ENCODE measurements at regions not wholly inside any gene's neighbourhood (a gene's known extent, or its start where the extent isn't known, plus 50 kb on each side); places are given as distances from the start of the nearest gene placed in this dataset.
A peak's percentile ranks its signal among the peaks of the same experiment; 100 is the strongest.
"Not testable (repeated sequence)": the region's sequence is repeated elsewhere in the genome, so short reads cannot be mapped to it uniquely, and the experiment has no call there.

DNA sequence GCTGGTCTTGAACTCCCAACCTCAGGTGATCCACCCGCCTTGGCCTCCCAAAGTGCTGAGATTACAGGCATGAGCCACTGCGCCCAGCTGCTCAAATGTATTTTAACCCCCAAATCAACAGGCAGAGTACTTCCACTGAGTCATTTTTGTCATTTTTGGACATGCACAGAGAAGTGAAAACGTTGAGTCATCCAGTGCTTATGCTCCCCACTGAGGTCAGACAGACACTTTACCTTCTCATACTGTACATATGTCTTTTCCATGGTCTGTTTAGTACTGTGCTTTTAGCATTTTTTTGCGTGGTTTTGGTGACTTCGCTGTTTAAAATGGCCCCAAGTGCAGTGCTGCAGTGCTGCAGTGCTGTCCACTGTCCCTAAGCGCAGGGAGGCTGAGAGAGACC is 99.1 kb downstream of the TBC1D26 start:
- peaks cover 14% of the 10 kb centered on the region for H3K27me3 Mint-ChIP-seq
- H3K4me3 ChIP-seq (ENCODE audit: low read depth, low read length); H3K4me1 Mint-ChIP-seq; H3K27ac Mint-ChIP-seq; H3K27ac ChIP-seq (ENCODE audit: insufficient read depth, low read length, poor library complexity, severe bottlenecking); H3K36me3 Mint-ChIP-seq; H3K4me1 ChIP-seq (ENCODE audit: control insufficient read depth, insufficient read depth, low read length, poor library complexity, severe bottlenecking); H3K9me3 Mint-ChIP-seq; H3K27me3 ChIP-seq (ENCODE audit: control insufficient read depth, insufficient read depth, low read length); H3K9me3 ChIP-seq (ENCODE audit: control insufficient read depth in 2 of 2, low read length in 2 of 2); ATAC-seq (ENCODE audit: low read depth in 2 of 2); H3K4me3 Mint-ChIP-seq; H3K36me3 ChIP-seq (ENCODE audit: control insufficient read depth, insufficient read depth, low read length): not testable (repeated sequence)
- DNase-seq: peak in 1 of 3 donors; percentile 21

DNA sequence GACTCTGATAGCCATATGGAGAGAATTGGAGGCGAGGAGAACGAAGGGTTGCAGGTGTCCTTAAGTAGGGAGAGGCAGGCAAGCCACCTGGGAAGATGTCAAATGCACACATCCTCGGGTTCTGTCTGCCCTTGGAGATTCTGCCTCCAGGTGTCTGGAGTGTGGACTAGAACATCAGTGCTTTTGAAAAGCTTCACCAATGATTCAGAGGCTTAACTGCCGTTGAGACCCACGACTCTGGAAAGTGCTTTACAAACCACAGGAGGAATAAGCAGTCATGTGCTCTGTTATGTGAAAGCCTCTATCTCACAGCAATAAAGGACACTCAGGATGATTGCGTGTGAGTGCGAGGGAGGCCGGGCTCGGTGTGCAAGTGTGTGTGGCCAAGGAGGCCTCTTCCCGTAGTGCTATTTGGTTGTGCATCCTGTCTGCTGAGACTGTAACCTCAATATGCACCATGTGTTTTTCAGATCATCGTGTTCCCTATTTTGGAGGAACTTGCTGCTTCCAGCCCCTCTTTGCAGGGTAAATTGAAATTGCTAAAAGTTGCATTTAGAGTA is 100.9 kb downstream of the TBC1D26 start:
- H3K9me3 Mint-ChIP-seq; H3K36me3 Mint-ChIP-seq; H3K36me3 ChIP-seq (ENCODE audit: control insufficient read depth, insufficient read depth, low read length); H3K4me1 ChIP-seq (ENCODE audit: control insufficient read depth, insufficient read depth, low read length, poor library complexity, severe bottlenecking); H3K27ac ChIP-seq (ENCODE audit: insufficient read depth, low read length, poor library complexity, severe bottlenecking); H3K4me3 ChIP-seq (ENCODE audit: low read depth, low read length); DNase-seq; H3K4me3 Mint-ChIP-seq; H3K4me1 Mint-ChIP-seq; H3K9me3 ChIP-seq (ENCODE audit: control insufficient read depth in 2 of 2, low read length in 2 of 2); H3K27me3 ChIP-seq (ENCODE audit: control insufficient read depth, insufficient read depth, low read length): not testable (repeated sequence)
- H3K27me3 Mint-ChIP-seq: peaks cover 14% of the 10 kb centered on the region
- ATAC-seq (ENCODE audit: low read depth in 2 of 2): peak in 1 of 2 donors; percentile 52
- peak overlapping the region in 1 of 3 donors; percentile 11 for H3K27ac Mint-ChIP-seq

DNA sequence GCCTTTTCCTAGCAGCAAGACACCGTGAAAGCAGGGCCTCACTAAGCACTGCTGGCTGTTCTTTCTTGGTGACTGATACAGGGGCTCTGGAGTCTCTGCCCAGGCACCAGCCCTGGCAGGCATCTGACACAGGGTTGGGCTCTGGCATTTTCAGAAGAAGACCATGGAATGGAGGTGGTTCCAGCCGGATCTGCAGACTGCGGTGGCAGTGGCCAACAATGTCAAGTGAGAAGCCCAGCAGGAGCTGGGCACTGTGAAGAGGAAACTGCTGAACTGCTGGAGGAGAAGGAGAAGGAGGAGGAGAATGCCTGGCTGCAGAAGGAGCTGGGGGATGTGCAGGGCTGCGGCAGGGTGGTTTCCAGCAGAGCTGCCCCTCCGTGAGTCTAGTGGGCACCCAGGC is 101.8 kb downstream of the TBC1D26 start:
- not testable (repeated sequence) for H3K36me3 Mint-ChIP-seq; H3K27me3 ChIP-seq (ENCODE audit: control insufficient read depth, insufficient read depth, low read length); H3K4me1 Mint-ChIP-seq; H3K4me1 ChIP-seq (ENCODE audit: control insufficient read depth, insufficient read depth, low read length, poor library complexity, severe bottlenecking); H3K4me3 Mint-ChIP-seq; H3K9me3 Mint-ChIP-seq; H3K36me3 ChIP-seq (ENCODE audit: control insufficient read depth, insufficient read depth, low read length); ATAC-seq (ENCODE audit: low read depth in 2 of 2); DNase-seq; H3K27ac ChIP-seq (ENCODE audit: insufficient read depth, low read length, poor library complexity, severe bottlenecking); H3K9me3 ChIP-seq (ENCODE audit: control insufficient read depth in 2 of 2, low read length in 2 of 2); H3K4me3 ChIP-seq (ENCODE audit: low read depth, low read length)
- H3K27ac Mint-ChIP-seq: peak overlapping the region in 1 of 3 donors; percentile 17
- peaks cover 12% of the 10 kb centered on the region for H3K27me3 Mint-ChIP-seq

GRCh38 chr17:15835481-15835880 is 103.4 kb downstream of the TBC1D26 start:
- not testable (repeated sequence) for H3K27me3 ChIP-seq (ENCODE audit: control insufficient read depth, insufficient read depth, low read length); DNase-seq; H3K36me3 Mint-ChIP-seq; H3K9me3 ChIP-seq (ENCODE audit: control insufficient read depth in 2 of 2, low read length in 2 of 2); H3K4me3 ChIP-seq (ENCODE audit: low read depth, low read length); H3K27ac ChIP-seq (ENCODE audit: insufficient read depth, low read length, poor library complexity, severe bottlenecking); H3K4me1 ChIP-seq (ENCODE audit: control insufficient read depth, insufficient read depth, low read length, poor library complexity, severe bottlenecking); H3K27ac Mint-ChIP-seq; H3K4me1 Mint-ChIP-seq; H3K9me3 Mint-ChIP-seq; ATAC-seq (ENCODE audit: low read depth in 2 of 2); H3K4me3 Mint-ChIP-seq; H3K36me3 ChIP-seq (ENCODE audit: control insufficient read depth, insufficient read depth, low read length)
- H3K27me3 Mint-ChIP-seq: peaks cover 10% of the 10 kb centered on the region

DNA sequence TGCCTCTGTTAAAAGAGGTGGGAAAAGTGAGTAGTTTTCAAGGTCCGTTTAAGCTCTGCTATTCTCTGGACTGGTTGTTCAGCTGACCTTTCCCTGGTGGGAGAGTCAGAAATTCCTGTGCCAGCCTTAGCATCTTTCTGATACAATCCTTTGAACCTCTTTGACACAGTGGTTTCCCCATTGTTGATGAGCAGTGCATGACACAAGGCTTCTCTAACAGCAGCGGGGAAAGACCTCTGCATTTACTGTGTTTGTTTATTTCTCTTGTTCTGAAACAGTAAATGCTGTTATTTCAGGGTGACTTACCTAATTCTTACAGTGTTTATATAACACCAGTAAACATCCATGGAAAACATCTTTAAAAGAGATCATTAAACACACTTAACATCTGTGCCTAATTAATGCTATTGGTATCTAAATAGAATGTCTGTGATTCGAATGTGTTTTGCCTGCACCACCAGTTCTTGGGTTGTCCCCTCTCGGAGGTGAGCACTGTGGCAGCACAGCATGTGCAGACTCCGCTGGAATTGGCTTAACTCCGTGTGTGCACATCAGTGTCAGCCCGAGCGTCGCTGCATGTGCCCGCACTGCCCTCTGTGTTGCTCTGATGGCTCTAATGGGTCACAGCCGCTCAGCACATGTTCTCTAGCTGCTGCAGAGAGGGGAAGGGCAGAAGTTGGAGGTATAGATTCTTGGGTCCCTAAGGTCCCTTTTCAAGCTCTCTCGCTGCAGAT is 104.3 kb downstream of the TBC1D26 start:
- not testable (repeated sequence) for H3K27ac Mint-ChIP-seq; H3K4me3 ChIP-seq (ENCODE audit: low read depth, low read length); H3K27me3 ChIP-seq (ENCODE audit: control insufficient read depth, insufficient read depth, low read length); H3K4me1 ChIP-seq (ENCODE audit: control insufficient read depth, insufficient read depth, low read length, poor library complexity, severe bottlenecking); H3K9me3 Mint-ChIP-seq; H3K27me3 Mint-ChIP-seq; H3K4me1 Mint-ChIP-seq; H3K9me3 ChIP-seq (ENCODE audit: control insufficient read depth in 2 of 2, low read length in 2 of 2); H3K4me3 Mint-ChIP-seq; DNase-seq; H3K36me3 ChIP-seq (ENCODE audit: control insufficient read depth, insufficient read depth, low read length); H3K36me3 Mint-ChIP-seq; ATAC-seq (ENCODE audit: low read depth in 2 of 2); H3K27ac ChIP-seq (ENCODE audit: insufficient read depth, low read length, poor library complexity, severe bottlenecking)

GRCh38 chr17:15836991-15837390 is 104.9 kb downstream of the TBC1D26 start:
- H3K4me3 Mint-ChIP-seq; H3K27ac Mint-ChIP-seq; H3K27ac ChIP-seq (ENCODE audit: insufficient read depth, low read length, poor library complexity, severe bottlenecking); DNase-seq; H3K4me1 Mint-ChIP-seq; H3K27me3 Mint-ChIP-seq; H3K9me3 ChIP-seq (ENCODE audit: control insufficient read depth in 2 of 2, low read length in 2 of 2); H3K4me1 ChIP-seq (ENCODE audit: control insufficient read depth, insufficient read depth, low read length, poor library complexity, severe bottlenecking); H3K27me3 ChIP-seq (ENCODE audit: control insufficient read depth, insufficient read depth, low read length); H3K4me3 ChIP-seq (ENCODE audit: low read depth, low read length); H3K36me3 Mint-ChIP-seq; H3K9me3 Mint-ChIP-seq; ATAC-seq (ENCODE audit: low read depth in 2 of 2); H3K36me3 ChIP-seq (ENCODE audit: control insufficient read depth, insufficient read depth, low read length): not testable (repeated sequence)

- H3K9me3 ChIP-seq (ENCODE audit: control insufficient read depth in 2 of 2, low read length in 2 of 2); H3K9me3 Mint-ChIP-seq; H3K4me1 ChIP-seq (ENCODE audit: control insufficient read depth, insufficient read depth, low read length, poor library complexity, severe bottlenecking); H3K36me3 ChIP-seq (ENCODE audit: control insufficient read depth, insufficient read depth, low read length); H3K27me3 ChIP-seq (ENCODE audit: control insufficient read depth, insufficient read depth, low read length); H3K4me3 ChIP-seq (ENCODE audit: low read depth, low read length); DNase-seq; ATAC-seq (ENCODE audit: low read depth in 2 of 2); H3K4me1 Mint-ChIP-seq; H3K4me3 Mint-ChIP-seq; H3K36me3 Mint-ChIP-seq; H3K27ac ChIP-seq (ENCODE audit: insufficient read depth, low read length, poor library complexity, severe bottlenecking); H3K27ac Mint-ChIP-seq: not testable (repeated sequence)
- H3K27me3 Mint-ChIP-seq: peaks cover 14% of the 10 kb centered on the region
These were observed 97.3 kb upstream of the ADORA2B start for GRCh38 chr17:15847447-15848229.

GRCh38 chr17:15849054-15849453 is 95.9 kb upstream of the ADORA2B start:
- H3K27ac Mint-ChIP-seq; H3K4me3 Mint-ChIP-seq; H3K36me3 Mint-ChIP-seq; H3K27me3 ChIP-seq (ENCODE audit: control insufficient read depth, insufficient read depth, low read length); H3K4me1 Mint-ChIP-seq; H3K9me3 Mint-ChIP-seq; H3K36me3 ChIP-seq (ENCODE audit: control insufficient read depth, insufficient read depth, low read length); H3K9me3 ChIP-seq (ENCODE audit: control insufficient read depth in 2 of 2, low read length in 2 of 2); H3K27ac ChIP-seq (ENCODE audit: insufficient read depth, low read length, poor library complexity, severe bottlenecking); H3K4me1 ChIP-seq (ENCODE audit: control insufficient read depth, insufficient read depth, low read length, poor library complexity, severe bottlenecking); H3K4me3 ChIP-seq (ENCODE audit: low read depth, low read length): not testable (repeated sequence)
- ATAC-seq (ENCODE audit: low read depth in 2 of 2) (peak; percentile 76 to 86), DNase-seq (peak; percentile 2 to 68 (median 6))
- peaks cover 14% of the 10 kb centered on the region for H3K27me3 Mint-ChIP-seq

Measured in CD4-positive, CD25-positive, alpha-beta regulatory T cell (primary cell).